ENCODE measurements at regions not wholly inside any gene's neighbourhood (a gene's known extent, or its start where the extent isn't known, plus 50 kb on each side); places are given as distances from the start of the nearest gene placed in this dataset.

GRCh38 chr5:58099257-58099656 is 360.6 kb downstream of the PLK2 start:
- Histone ChIP-seq H3K36me3 (ENCODE audit: control insufficient read depth, low read length) (no peaks in the 10 kb centered on the region), H3K4me3 (ENCODE audit: low read length) (no peak overlapping the region), H3K4me2 (ENCODE audit: low read length) (no peak overlapping the region), H4K20me1 (ENCODE audit: control insufficient read depth, insufficient read depth, low read depth, low read length) (no peaks in the 10 kb centered on the region), H3K9me2 (replicated peaks; ENCODE audit: control insufficient read depth, low read length) (no peaks in the 10 kb centered on the region), H3F3A (ENCODE audit: control insufficient read depth, insufficient read depth) (no peaks in the 10 kb centered on the region), H3K27me3 (ENCODE audit: control insufficient read depth, low read length) (no peaks in the 10 kb centered on the region), H3K27ac (ENCODE audit: low read depth, low read length) (no peak overlapping the region), H3K9me3 (ENCODE audit: control insufficient read depth, insufficient read depth, low read length) (no peaks in the 10 kb centered on the region), H3K4me1 (ENCODE audit: control insufficient read depth, low read length) (no peaks in the 10 kb centered on the region), H3K79me2 (ENCODE audit: control insufficient read depth, low read length) (no peaks in the 10 kb centered on the region)
- TF ChIP-seq EZH2phosphoT487 (IDR thresholded peaks at IDR 0.05; ENCODE audit: borderline replicate concordance, low read length) (no peak), CTCF (IDR thresholded peaks at IDR 0.05; ENCODE audit: low read depth, low read length, poor library complexity, severe bottlenecking) (no peak)

- TF ChIP-seq EZH2phosphoT487 (IDR thresholded peaks at IDR 0.05; ENCODE audit: borderline replicate concordance, low read length) (no peak), CTCF (IDR thresholded peaks at IDR 0.05; ENCODE audit: low read depth, low read length, poor library complexity, severe bottlenecking) (no peak)
- H3K9me3 ChIP-seq (ENCODE audit: control insufficient read depth, insufficient read depth, low read length): no peaks in the 10 kb centered on the region
- H3K36me3 ChIP-seq (ENCODE audit: control insufficient read depth, low read length): no peaks in the 10 kb centered on the region
- no peak overlapping the region for H3K4me3 ChIP-seq (ENCODE audit: low read length)
- H3K27me3 ChIP-seq (ENCODE audit: control insufficient read depth, low read length): no peaks in the 10 kb centered on the region
- H3K4me1 ChIP-seq (ENCODE audit: control insufficient read depth, low read length): no peaks in the 10 kb centered on the region
- no peaks in the 10 kb centered on the region for H3K79me2 ChIP-seq (ENCODE audit: control insufficient read depth, low read length)
- no peaks in the 10 kb centered on the region for H3K9me2 ChIP-seq (replicated peaks; ENCODE audit: control insufficient read depth, low read length)
- no peak overlapping the region for H3K4me2 ChIP-seq (ENCODE audit: low read length)
- no peaks in the 10 kb centered on the region for H4K20me1 ChIP-seq (ENCODE audit: control insufficient read depth, insufficient read depth, low read depth, low read length)
- no peak overlapping the region for H3K27ac ChIP-seq (ENCODE audit: low read depth, low read length)
- no peaks in the 10 kb centered on the region for H3F3A ChIP-seq (ENCODE audit: control insufficient read depth, insufficient read depth)
Measured at GRCh38 chr5:58094031-58094430, 365.9 kb downstream of the PLK2 start.

GRCh38 chr5:58090704-58091103 is 369.2 kb downstream of the PLK2 start:
- H3K4me1 ChIP-seq (ENCODE audit: control insufficient read depth, low read length): no peaks in the 10 kb centered on the region
- H3K9me2 ChIP-seq (replicated peaks; ENCODE audit: control insufficient read depth, low read length): no peaks in the 10 kb centered on the region
- H3K36me3 ChIP-seq (ENCODE audit: control insufficient read depth, low read length): no peaks in the 10 kb centered on the region
- H4K20me1 ChIP-seq (ENCODE audit: control insufficient read depth, insufficient read depth, low read depth, low read length): no peaks in the 10 kb centered on the region
- no peaks in the 10 kb centered on the region for H3K27me3 ChIP-seq (ENCODE audit: control insufficient read depth, low read length)
- no peak overlapping the region for H3K4me2 ChIP-seq (ENCODE audit: low read length)
- no peaks in the 10 kb centered on the region for H3K79me2 ChIP-seq (ENCODE audit: control insufficient read depth, low read length)
- no peaks in the 10 kb centered on the region for H3K9me3 ChIP-seq (ENCODE audit: control insufficient read depth, insufficient read depth, low read length)
- H3K4me3 ChIP-seq (ENCODE audit: low read length): no peak overlapping the region
- H3K27ac ChIP-seq (ENCODE audit: low read depth, low read length): no peak overlapping the region
- no peaks in the 10 kb centered on the region for H3F3A ChIP-seq (ENCODE audit: control insufficient read depth, insufficient read depth)
- TF ChIP-seq CTCF (IDR thresholded peaks at IDR 0.05; ENCODE audit: low read depth, low read length, poor library complexity, severe bottlenecking) (no peak), EZH2phosphoT487 (IDR thresholded peaks at IDR 0.05; ENCODE audit: borderline replicate concordance, low read length) (no peak)

- H3F3A ChIP-seq (ENCODE audit: control insufficient read depth, insufficient read depth): no peaks in the 10 kb centered on the region
- H3K9me3 ChIP-seq (ENCODE audit: control insufficient read depth, insufficient read depth, low read length): no peaks in the 10 kb centered on the region
- H3K27ac ChIP-seq (ENCODE audit: low read depth, low read length): no peak overlapping the region
- H3K4me1 ChIP-seq (ENCODE audit: control insufficient read depth, low read length): no peaks in the 10 kb centered on the region
- TF ChIP-seq CTCF (IDR thresholded peaks at IDR 0.05; ENCODE audit: low read depth, low read length, poor library complexity, severe bottlenecking) (no peak), EZH2phosphoT487 (IDR thresholded peaks at IDR 0.05; ENCODE audit: borderline replicate concordance, low read length) (no peak)
- H3K27me3 ChIP-seq (ENCODE audit: control insufficient read depth, low read length): no peaks in the 10 kb centered on the region
- no peak overlapping the region for H3K4me2 ChIP-seq (ENCODE audit: low read length)
- no peaks in the 10 kb centered on the region for H4K20me1 ChIP-seq (ENCODE audit: control insufficient read depth, insufficient read depth, low read depth, low read length)
- H3K79me2 ChIP-seq (ENCODE audit: control insufficient read depth, low read length): no peaks in the 10 kb centered on the region
- no peaks in the 10 kb centered on the region for H3K9me2 ChIP-seq (replicated peaks; ENCODE audit: control insufficient read depth, low read length)
- H3K36me3 ChIP-seq (ENCODE audit: control insufficient read depth, low read length): no peaks in the 10 kb centered on the region
- no peak overlapping the region for H3K4me3 ChIP-seq (ENCODE audit: low read length)
Measured at GRCh38 chr5:58088941-58089340, 370.9 kb downstream of the PLK2 start.

Measured in DOHH2 (cell line).